Medulla oblongata (tissue), 1 donor: ENCODE measurements at regions not wholly inside any gene's neighbourhood (a gene's known extent, or its start where the extent isn't known, plus 50 kb on each side); places are given as distances from the start of the nearest gene placed in this dataset.

ENCODE experiments used
- DNase-seq: peaks from one replicate; pipeline ENCODE4 v3.0.0-alpha.2; 2015; ENCODE audit errors: extremely low spot score

DNA sequence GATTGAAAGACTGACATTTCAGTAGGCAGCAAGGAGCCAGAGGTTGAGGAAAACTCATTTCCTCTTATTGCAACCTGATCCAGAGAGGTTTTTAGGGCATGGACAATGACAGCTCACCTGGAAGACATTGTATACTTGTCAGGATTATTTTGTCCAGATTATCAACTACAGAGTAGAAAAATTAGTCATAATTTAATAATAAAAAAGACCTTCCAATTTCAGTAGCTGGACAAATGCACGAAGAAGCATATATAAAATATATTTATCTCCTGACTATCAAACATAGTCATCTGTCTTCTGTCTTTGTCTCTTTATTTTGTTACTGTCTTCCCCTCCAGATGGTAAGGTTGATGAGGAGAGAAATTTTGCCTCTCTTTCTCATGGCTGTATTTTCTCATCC, 330.6 kb upstream of the RAG2 start:
- no peak for DNase-seq

DNA sequence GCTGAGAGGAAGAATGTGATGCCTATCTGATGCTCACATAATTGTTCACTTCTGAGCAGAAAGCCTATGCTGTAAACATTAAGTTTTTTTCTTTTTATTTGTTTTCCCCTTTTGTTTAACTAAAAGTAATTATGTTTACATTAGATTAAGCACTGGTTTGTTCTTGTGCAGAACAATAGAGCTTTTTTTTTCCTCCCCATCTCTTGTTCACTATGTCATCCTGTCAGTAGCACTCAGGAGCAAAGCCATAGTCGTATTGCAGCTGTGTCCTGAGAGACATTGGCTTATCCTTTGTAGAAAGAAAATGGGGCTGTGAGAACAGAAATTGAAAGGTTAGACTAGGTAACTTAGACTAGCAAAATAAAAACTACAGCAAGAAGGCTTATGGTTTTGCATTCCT, 301.8 kb upstream of the RAG2 start:
- peak; percentile 30 for DNase-seq

DNA sequence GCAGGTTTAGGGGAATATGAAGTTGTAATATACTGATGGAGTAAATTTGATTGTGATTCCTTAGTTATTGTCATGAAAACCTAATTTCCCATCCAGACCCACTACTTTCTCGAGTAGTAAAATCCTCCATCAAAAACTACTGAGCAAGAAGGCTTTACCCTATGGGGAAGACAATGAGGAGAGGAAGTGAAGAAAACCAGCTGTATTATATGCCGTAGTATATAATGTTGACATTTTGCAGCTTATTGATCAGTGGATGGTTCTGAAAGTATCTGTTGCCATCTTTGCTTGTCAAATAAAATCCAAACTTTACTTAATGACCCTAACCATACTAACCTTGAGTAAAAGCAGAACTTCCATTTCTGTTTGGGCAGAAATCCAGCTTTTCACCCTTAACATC, 292.8 kb upstream of the RAG2 start:
- no peak for DNase-seq

DNA sequence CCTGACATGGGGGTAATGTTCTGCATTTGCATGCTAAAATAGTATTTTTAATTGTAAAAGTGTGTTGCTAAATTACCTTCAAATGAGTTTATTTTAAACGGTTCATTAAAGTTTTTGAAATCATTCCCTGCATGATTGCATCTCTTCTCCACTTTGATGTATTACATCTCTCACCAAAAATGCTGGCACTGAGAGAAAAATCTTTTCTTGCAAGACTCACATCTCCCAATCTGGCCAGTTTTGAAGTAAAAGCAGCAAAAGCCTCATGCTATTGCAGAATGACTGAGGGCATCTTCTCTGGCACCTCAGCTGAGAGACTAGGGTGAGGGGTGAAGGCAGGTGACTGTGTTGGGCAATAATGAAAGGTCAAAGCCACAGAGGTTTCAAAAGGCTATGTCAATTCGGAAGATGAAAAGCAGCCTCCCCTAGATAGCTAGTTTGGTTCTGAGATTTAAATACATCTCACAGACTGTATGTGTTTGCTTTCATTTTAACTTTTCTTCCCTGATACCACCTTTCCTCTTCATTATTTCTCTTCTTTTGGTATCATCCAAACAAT, 292.2 kb upstream of the RAG2 start:
- no peak for DNase-seq

DNA sequence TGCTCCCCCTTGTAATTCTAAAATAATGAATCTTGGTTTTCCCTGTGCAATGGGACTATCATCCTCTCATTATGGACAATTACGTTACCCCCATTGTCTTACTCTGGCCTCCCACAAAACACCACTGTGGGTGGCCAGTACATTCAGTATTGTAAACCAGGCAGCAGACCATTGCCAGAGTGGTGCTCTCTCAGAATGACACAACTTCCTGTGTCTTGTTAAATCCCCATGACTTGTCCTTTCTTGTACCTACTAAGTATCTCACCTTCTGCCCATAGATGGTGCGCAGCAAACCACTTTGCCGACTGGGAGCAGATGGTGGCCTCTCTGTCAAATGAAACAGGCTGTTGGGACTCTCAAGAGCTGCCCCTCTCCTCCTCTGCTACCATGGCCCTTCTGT, 287.1 kb upstream of the RAG2 start:
- DNase-seq = no peak

DNA sequence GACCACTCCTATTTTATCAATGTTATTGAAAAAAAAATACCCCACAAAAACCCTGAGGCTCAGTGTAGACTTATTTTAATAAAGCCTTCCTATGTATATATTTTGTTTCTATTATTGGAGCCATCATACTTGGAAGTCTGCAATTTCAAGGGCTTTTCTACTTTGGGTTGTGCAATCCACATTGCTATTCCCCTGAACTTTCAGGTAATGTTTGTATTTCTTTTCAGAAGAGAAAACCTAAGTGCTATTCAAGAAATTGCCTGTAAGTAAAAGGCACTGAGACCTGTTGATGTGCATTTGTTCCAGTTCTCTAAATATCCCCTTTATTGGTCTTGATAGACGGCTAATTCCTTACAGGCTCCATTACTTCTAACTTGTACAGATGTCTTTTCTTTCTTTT, 280.7 kb upstream of the RAG2 start:
- no peak for DNase-seq

DNA sequence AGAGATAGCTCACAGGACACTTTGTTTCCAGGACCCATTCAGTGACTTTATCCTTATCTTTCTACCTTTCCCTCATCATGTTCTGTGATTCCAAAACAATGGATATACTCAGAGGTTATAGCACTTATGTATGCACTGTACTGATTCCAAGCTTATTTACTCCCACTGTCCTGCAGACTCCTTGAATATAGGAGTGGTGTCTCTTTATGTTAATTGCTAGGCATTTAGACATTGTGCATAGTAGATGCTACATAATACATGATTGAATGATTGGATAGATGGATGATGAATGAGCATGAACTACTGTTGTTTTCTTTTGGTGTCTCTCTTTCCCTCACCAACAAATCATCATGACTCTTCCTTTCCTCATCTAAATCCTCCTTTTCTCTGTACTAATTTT, 279.1 kb upstream of the RAG2 start:
- no peak for DNase-seq

DNA sequence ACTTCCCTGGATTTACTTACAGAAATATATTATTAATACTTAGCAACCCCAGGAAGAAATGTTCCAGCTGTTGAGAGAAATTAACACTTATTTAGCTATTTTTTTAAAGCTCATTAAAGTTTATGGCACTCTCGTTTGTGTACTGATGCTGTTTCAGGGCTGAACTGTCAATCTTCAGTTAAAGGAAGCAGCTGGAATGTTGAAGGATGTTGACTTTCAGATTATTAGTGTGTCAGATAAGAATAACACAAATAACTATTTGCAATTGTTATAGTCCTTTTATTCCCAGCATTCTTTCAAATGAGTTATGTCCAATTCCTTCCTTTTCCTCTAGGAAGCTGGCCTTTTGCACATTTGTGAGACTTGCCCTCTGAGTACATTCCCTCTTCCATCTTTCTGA, 278.2 kb upstream of the RAG2 start:
- DNase-seq = no peak

DNA sequence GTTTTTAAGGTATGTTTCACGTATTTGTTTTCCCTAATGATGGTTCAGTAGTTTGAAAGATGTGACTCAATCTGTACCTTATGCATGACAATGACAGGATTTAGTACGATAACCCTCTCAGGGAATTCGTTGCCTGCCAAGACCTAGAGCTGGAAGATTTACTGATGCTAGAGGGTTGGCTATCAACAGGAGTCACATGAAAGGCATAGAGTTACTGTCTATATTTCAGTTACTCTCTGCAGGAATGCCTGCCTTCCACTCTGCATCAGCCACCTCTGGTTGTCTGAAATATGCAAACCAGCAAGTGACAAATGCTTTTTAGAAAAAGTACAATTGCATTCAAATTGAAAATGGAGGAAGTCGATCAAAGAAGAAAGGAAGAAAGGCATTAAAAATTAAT, 276.3 kb upstream of the RAG2 start:
- DNase-seq = no peak

DNA sequence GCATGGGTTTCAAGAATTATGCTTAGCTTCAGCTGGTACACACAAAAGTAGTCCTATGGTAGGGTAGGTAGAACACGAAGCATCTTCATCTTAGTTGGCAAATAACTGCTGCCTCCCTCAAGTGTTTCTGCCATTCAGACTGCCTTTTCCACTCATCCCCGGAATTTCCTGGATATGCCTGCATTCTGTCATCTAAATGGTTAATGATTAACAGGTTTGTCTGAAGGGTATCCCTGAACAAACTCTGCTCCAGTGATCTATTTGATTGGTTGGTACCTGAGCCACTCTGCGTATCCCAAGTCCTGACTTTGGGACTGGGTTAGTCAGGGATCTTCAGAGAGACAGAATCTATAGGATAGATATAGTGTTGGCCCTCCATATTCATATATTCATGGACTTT, 272.3 kb upstream of the RAG2 start:
- DNase-seq = no peak

DNA sequence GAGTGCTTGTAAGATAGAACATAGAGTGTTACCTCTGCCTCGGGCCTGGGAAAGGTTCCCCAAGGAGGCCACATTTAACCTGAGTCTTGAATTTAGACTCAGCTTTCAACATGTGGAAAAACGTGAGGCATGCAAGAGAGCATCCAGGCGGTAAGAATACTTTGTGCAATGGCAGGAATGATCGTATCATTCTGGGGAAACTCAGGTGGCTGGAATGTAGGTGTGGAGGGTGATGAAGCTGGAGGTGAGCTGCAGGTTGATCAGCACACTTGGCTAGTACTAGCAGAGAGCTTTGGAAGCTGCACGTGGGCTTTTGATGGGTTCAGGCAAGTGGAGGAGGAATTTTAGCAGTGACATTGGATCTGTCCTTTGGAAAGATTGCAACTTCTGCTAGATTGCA, 270.3 kb upstream of the RAG2 start:
- DNase-seq = no peak

DNA sequence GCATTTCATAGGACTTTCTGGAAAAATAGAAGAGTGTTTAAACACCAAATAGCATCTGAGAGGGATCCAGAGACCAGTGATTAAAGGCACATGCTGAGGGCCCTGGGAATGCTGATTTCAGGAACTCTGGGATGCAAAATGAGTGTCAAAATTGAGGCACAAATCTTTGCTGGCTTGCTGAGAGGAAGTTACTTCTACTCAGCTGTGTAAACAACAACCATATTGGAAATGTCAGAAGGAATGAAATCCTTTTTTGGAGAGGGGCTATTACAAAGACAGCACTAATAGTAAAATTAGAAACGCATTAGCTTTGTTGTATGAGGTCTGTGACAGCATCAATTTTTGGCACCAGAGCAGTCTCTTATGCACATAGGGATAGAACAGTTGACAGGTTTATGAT, 267.8 kb upstream of the RAG2 start:
- no peak for DNase-seq

DNA sequence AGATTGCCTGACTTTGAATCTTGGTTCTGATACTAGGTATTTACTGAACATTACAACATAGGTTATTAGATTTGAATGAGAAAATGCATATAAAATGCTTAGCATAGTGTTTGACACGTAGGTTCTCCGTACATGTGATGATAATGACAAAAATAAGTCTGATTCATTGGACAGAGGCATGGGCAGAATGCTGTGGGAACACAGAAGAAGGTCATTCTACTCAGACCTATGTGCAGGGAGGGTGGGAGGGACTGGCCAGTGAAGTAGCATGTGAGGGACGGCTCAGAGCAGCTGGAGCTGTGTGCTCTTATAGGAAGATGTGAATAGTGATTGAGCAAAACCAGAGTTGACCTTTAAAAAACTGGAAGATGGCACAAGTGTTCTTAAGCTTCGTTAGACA, 256.8 kb upstream of the RAG2 start:
- no peak for DNase-seq

DNA sequence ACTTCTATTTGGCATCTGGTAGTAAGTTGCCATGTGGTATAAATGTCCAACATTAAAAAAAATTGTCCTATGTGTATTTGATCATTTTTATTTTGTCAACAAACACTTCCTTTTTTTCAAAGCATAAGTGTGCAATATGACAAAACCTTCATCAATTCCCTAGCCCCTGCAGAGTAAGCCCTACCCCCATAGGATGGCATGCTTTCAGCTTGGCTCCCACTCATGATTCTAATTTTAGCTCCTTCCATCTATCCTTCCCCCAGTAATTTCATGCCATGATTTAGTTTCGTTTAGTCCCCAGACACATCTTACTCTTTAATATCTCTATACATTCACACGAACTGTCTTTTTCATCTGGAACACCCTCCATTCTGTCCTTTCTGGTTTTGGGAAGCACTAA, 250.6 kb upstream of the RAG2 start:
- DNase-seq = no peak

DNA sequence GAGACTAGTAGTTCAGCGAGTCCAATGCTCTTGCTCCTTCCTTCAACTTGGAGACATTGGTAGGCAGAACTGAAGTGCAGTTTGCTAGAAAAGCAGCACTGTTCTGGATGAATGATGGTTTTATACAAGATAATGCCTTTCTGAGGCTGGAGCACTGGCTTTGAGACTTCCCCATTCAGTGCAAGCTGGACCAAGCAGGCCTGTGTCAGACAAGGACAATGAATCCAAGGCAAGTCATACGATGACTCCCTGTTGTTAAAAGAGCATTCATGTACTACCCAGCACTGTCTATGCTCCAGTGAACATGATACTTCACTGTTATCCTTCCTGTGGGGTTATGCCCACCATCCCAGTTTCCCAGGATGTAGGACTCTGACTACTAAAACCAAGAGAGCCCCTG, 242.3 kb upstream of the RAG2 start:
- peak; percentile 65 for DNase-seq

DNA sequence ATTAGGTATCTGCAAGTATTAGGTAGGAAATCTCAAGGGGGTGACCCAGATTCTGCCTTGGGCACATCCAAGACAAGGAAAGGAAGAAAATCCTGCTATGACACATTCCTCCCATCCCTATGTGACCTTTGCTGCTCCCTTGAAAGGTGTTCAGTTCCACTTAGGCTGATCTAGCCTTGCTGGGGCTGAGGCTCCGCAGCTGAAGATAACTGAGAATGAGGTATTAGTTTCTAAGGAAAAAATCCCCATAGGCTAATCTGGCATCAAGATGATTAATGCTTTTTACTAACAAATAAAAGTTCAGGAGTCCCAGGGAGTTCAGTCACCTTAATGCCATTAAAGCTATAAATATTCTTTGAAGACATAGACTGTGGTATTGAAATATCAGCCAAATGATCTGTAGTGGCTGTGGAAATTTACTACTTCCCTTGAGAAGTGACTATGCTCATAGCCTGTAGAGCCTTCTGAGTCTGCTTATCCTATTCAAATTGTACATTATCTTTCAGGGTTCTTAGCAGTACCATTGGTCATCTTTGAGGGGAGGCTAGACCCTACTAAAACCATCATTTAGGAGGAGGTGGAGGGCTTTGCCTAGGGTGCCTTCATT, 239.9 kb upstream of the RAG2 start:
- DNase-seq = no peak

DNA sequence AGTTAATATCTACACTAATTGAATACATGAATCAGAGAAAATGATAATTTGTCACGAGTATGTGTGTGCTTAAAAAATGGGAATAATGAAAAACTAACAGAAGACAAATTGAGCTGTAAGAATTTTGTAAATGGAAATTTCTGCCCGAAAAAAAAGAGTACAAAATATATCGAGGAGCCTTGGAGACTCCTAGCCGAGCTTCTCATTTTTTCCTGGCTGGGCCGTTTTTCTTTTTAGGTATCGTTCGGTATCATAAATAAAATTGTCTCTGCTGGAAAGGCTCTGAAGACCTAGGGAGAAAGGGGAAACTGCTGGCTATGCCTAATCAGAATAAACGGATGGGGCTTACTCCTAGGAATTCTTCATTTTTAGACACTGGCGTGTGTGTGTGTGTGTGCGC, 227.2 kb upstream of the RAG2 start:
- DNase-seq = no peak

DNA sequence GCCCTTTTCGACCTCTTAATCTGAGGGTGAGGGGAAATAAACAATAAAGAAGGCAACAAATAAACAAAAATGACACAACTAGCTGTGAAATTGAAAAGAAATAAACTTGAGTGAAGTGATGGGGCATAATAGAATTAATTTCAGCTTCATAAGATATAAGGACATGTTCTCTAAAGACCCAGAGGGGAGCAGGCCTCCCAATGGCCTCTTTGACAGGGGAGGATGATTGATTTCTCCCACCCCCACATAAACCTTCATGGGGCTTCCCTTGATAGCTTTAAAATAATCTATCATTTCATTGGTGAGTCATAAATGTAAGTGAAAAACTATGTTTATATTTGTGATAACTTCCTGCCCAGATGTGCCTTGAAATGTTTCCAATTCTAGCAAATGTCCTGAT, 226.3 kb upstream of the RAG2 start:
- DNase-seq = no peak

DNA sequence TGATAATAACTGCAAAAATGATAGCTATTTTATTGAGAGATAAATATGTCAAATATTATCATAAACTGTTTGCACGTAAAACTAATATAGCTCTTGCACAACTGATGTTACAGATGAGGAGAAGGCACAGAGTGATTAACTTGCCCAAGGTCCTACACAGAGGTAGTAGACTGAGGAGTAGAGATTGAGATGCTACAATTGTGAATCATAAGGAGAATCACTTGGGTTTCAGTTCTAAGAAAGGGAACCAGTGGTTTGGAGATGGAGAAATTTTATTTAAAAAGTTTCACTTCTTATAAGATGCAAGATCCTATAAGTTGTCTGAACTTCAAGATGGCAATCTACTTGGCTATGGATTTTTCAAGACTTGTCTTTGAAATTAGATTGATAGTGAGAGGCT, 224.8 kb upstream of the RAG2 start:
- no peak for DNase-seq

DNA sequence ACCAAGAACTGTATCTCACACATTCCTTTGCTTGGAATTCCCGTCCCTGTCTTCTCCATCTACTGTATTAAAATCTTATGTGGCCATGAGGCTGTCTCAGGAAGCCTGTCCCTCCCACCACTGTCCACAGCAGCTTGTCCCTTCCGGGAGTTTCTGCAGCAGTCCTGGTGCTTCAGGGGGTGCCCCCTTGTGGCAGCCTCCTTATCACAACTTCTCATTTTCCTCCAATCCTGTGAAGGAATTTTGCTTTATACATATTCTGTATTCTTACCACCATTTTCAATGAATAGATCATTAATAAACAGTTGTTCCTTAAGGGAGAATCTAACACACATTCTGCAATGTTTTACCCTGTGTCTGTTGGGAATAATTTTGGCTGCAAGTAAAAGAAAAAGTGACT, 220.4 kb upstream of the RAG2 start:
- no peak for DNase-seq

DNA sequence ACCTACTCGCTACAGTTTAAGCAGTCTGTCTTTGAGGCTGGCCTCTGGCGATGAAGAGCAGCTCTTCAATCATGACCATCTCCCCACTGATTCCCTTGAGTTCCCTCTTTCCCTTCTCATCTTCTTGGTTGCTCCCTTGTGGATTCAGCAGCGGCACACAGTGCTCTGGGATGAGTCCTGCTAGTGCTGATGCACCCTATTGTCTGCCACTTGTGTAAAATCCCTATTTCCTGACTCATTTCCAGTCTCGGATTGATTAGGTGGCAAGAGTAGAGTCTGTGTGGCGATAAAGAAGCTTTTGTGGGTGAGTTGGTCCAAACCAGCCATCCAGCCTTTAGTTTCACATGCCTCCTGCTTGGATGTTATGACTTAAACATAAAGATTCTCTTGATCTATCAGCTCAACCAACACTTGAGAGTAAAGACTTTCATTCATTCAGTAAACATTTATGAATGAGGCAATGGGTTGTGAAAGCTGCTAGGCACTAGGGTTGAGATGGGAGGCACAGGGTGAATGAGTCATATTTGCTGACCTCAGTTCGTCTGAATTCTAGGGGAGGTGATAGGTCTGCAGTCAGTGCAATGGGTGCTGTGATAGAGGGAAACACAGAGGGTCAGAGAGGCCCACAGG, 219.4 kb upstream of the RAG2 start:
- no peak for DNase-seq

DNA sequence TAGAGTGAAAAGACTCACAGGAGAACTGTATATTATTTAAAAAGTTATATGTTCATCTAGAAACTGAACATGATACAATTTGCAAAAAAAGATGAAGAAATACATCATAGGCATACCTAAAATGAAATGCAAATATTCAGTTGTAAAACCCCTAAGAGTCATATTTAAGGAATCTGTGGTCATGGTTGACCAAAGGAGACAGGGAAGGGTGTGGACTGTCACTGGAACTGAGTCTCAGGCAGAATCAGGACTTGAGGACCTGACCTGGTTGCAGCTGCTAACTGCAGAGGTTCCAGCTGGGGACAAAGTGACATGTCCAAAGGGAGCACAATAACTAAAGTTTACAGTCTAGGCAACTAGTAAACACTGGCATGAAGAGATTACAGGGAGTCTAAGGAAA, 211.3 kb upstream of the RAG2 start:
- DNase-seq = no peak

DNA sequence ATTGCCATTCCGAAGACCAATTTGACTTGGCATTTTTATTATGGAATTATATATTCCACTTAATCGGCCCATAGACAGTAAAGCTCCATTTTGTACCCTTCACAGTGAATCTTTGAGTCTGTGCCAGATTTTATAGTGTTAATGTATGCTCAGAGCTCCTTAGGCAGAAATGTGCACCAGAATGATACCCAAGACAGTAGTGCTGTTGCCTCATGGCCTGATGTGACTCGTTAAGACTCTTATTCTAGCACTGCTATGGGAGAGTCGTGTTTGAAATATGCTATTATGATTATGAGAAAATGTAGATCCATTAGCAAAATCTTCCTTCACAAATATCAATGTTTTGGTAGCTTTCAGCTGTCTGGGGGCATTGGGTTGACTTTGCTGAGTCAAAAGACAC, 209.8 kb upstream of the RAG2 start:
- DNase-seq = no peak

DNA sequence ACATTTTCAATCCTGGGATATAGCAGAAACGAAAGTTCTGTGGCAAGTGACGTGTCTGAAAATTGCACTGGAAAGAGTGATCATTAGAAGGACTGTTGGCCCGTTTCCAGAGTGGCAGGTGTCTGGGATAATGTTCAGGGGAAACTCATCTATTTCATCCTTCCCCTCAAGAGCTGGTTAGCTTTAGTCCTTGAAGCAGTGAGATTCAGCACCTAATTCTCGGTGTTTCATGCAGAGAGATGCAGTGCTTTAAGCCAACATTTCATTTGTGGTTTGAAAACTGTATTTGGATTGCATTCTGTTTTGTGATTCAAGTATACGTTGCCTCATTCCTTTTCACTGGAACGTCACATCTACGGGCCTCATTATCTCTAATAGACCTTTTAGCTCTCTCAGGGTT, 205.0 kb upstream of the RAG2 start:
- DNase-seq = no peak
